Thoracic aorta (tissue), 2 donors: ENCODE measurements at regions not wholly inside any gene's neighbourhood (a gene's known extent, or its start where the extent isn't known, plus 50 kb on each side); places are given as distances from the start of the nearest gene placed in this dataset.

ENCODE experiments used
- ATAC-seq: fragments of 150-250 bp; one replicate; pipeline ENCODE4 v1.8.0; 2017; ENCODE audit warnings: low read depth; ENCODE audit not compliant: insufficient number of reproducible peaks, low FRiP score
- DNase-seq: peaks from one replicate; pipeline ENCODE4 v3.0.0-alpha.2; 2020; ENCODE audit warnings: low spot score
- H3K27ac ChIP-seq, 2 donors: fragments of 200-600 bp; sonication (generic); 1 replicate in 1 of 2; 2 replicates in 1 of 2; pipeline ENCODE4 v1.5.1; 2016; ENCODE audit warnings: mild to moderate bottlenecking in 2 of 2, moderate library complexity in 2 of 2
- H3K27me3 ChIP-seq: fragments of 200-600 bp; sonication (generic); replicated peaks from 2 replicates; pipeline ENCODE4 v1.6.0; 2016; ENCODE audit warnings: mild to moderate bottlenecking; ENCODE audit not compliant: insufficient read depth
- H3K36me3 ChIP-seq: fragments of 200-600 bp; sonication (generic); one replicate; pipeline ENCODE4 v1.5.1; 2016
- H3K4me1 ChIP-seq, 2 donors: fragments of 200-600 bp; sonication (generic); 1 replicate in 1 of 2; 2 replicates in 1 of 2; pipeline versions ENCODE4 v1.5.1 to v1.6.0; 2016; ENCODE audit warnings: low read depth in 2 of 2, mild to moderate bottlenecking in 1 of 2; ENCODE audit not compliant: control insufficient read depth in 1 of 2
- H3K4me3 ChIP-seq: fragments of 200-600 bp; sonication (generic); 2 replicates; pipeline ENCODE4 v1.5.1; 2016; ENCODE audit warnings: mild to moderate bottlenecking
- H3K9me3 ChIP-seq: fragments of 200-600 bp; sonication (generic); 2 replicates; pipeline ENCODE4 v1.5.1; 2016
- CTCF ChIP-seq: fragments of 200-600 bp; sonication (generic); IDR thresholded peaks from one replicate; pipeline ENCODE4 v1.5.1; 2019; ENCODE audit warnings: antibody characterized with exemption

DNA sequence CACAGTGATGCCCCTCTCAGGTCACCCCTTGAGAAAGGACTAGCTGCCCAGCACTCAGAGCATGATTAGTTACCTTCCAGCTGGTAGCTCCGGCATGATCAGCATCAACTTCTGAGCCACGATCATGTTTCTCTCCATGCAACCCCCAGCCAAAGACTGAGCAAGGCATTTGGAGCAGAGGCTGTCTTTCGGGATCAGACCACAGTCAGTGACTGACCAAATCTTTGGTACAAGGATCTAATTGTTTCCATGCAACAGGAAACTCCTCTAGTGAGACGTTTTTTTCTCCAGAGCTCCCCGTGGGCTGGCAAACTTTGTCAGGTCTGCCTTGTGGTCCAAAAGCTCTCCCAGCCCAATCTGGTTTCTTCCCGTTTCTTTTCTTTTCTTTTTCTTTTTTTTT lies 244.3 kb downstream of the METTL4 start:
- TF ChIP-seq CTCF: no peak

GRCh38 chr18:2330764-2331163 lies 240.5 kb downstream of the METTL4 start:
- no peak overlapping the region for H3K27ac ChIP-seq
- no peaks in the 10 kb centered on the region for H3K36me3 ChIP-seq
- no peaks in the 10 kb centered on the region for H3K9me3 ChIP-seq
- DNase-seq (no peak), ATAC-seq (no peak)
- no peaks in the 10 kb centered on the region for H3K27me3 ChIP-seq
- TF ChIP-seq CTCF: no peak
- H3K4me3 ChIP-seq: no peak overlapping the region
- no peaks in the 10 kb centered on the region for H3K4me1 ChIP-seq

More for the DNA sequence above, 244.3 kb downstream of the METTL4 start:
- DNase-seq (no peak), ATAC-seq (no peak)
- Histone ChIP-seq H3K36me3 (no peaks in the 10 kb centered on the region), H3K4me1 (no peaks in the 10 kb centered on the region), H3K4me3 (no peak overlapping the region), H3K9me3 (no peaks in the 10 kb centered on the region), H3K27me3 (no peaks in the 10 kb centered on the region), H3K27ac (no peak overlapping the region)

DNA sequence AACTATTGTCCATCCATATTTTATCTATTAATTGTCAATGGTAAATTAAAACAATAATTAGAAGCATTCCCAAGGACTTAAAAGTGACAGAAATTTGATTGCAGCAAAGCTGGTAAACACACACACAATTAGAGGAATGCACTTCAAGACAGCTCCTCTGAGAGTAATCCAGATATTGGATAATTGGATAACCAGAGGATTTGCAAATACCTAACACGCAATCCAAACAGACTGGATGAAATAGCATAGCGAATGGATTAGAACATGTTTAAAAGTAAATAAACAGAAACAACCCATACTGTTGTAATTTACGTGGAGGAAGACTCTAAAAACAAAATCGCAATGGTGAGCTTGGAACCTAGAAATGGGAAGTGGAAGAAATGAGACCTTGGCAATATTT lies 239.8 kb downstream of the METTL4 start:
- H3K27ac ChIP-seq: no peak overlapping the region
- ATAC-seq: no peak
- TF ChIP-seq CTCF: no peak

DNA sequence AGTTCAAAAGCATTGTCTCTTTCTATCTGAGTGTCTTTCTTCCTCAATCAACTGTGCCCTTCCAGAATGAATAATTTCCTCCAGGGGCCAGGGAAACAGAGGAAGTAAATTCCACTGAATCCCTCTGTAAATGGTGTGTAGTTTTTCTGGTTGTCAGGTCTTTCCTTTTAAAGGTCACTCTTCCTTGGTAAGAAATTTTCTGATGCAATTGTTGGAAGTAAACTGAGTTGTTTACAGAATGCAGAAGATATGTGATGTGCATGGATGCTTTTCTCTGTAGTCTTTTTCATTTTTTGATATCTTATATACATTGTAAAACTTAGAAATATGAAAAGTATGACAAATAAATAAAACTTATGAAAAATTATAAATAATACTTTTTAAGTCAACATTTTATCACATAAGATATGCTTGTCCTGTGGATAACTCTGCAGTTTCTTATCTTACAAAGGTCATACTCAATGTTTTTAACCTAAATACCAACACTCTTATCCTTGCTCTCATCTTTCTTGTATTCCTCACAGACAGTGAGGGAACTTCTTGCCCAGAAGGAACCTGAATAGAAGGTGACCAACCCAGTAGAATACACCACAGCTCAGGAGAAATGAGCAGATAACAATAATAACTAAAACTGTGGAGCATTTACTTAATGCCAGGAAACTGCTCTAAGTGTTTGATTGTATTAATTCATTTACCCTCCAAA lies 234.5 kb downstream of the METTL4 start:
- Histone ChIP-seq H3K27me3 (no peaks in the 10 kb centered on the region), H3K4me1 (no peaks in the 10 kb centered on the region), H3K9me3 (no peaks in the 10 kb centered on the region), H3K36me3 (no peaks in the 10 kb centered on the region), H3K27ac (no peak overlapping the region), H3K4me3 (no peak overlapping the region)
- TF ChIP-seq CTCF: no peak
- DNase-seq (no peak), ATAC-seq (no peak)

More for the DNA sequence above, 239.8 kb downstream of the METTL4 start:
- no peak for DNase-seq
- Histone ChIP-seq H3K4me3 (no peak overlapping the region), H3K36me3 (no peaks in the 10 kb centered on the region), H3K4me1 (no peaks in the 10 kb centered on the region), H3K9me3 (no peaks in the 10 kb centered on the region), H3K27me3 (no peaks in the 10 kb centered on the region)

GRCh38 chr18:2337552-2338141 lies 233.7 kb downstream of the METTL4 start:
- no peak for DNase-seq
- no peak overlapping the region for H3K27ac ChIP-seq
- no peaks in the 10 kb centered on the region for H3K9me3 ChIP-seq
- no peak overlapping the region for H3K4me3 ChIP-seq
- H3K27me3 ChIP-seq: no peaks in the 10 kb centered on the region
- H3K4me1 ChIP-seq: no peaks in the 10 kb centered on the region
- TF ChIP-seq CTCF: peak; percentile 40
- H3K36me3 ChIP-seq: no peaks in the 10 kb centered on the region
- no peak for ATAC-seq
